Stimulated activated CD8-positive, alpha-beta memory T cell treated with anti-CD3 and anti-CD28 coated beads, Interleukin-4, amount 100 ng/mL, for 48 hours (primary cell): ENCODE measurements at regions not wholly inside any gene's neighbourhood (a gene's known extent, or its start where the extent isn't known, plus 50 kb on each side); places are given as distances from the start of the nearest gene placed in this dataset.

Experiments used
- DNase-seq: peaks from one replicate; pipeline ENCODE4 v3.0.0-alpha.2; 2020

DNA sequence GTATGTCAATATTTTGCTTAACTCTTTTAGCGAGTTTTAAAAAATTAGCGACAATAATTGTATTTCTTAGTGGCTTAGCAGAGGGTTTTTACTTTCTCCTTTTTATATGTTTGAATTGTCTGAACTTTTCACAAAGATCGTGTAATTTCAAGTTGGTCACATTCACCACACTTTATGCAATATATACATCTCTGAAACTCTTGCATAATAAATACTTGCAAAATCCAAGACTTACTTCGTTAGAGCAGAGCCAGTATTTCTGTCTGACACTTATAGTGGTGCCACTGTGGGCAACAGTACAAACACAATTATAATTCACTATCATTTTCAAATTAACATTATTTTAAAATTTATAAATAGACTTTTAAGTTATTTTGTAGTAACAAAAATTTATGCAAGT, 62.0 kb downstream of the SUCNR1 start:
- no peak for DNase-seq

DNA sequence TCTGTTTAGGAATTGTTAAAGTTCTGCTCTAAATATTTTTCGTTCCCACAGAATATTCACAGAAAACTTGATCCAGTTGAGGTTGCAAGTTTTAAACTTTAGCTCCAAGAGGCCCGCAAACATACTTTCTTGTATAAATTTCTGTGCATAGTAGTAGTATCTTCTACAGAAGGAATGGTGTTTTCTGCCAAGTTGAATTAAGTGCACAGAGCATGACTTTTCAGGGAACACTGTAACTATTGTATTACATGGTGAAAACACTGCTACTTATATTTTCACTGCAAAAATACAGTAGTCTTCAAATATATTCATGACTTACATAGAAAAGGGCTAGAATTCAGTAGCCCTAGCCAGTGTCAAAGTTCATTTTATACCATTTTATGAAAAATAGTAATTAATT, 67.0 kb downstream of the SUCNR1 start:
- no peak for DNase-seq

DNA sequence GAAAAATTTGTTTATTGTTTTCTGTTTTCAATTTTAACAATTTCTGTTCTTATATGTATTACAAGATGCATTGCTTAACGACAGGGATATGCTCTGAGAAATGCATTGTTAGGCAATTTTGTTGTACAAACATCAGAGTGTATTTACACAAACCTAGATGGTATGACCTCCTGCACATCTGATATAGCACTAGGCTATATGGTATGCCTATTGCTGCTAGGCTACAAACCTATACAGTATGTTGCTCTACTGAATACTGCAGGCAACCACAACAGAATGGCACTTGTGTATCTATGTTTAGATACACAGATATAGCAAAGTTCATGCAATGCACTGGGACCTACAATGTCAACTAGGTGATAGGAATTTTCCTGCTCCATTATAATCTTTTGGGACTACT, 70.1 kb downstream of the SUCNR1 start:
- no peak for DNase-seq

DNA sequence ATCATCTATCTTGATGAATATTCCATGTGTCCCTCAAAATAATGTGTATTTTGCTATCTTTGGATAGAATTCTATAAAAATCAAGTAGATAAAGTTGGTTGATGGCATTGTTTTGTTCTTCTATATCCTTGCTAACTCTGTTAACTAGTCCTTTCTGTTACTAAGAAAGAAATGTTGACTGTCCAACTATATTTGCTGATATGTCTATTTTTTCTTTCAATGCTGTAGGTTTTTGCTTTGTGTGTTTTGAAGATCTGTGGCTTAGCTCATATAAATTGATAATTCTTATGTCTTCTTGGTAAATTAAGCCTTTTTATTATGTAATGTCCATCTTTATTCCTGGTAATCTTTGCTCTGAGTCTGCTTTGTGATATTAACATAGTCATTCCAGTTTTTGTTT, 70.9 kb downstream of the SUCNR1 start:
- DNase-seq = no peak

DNA sequence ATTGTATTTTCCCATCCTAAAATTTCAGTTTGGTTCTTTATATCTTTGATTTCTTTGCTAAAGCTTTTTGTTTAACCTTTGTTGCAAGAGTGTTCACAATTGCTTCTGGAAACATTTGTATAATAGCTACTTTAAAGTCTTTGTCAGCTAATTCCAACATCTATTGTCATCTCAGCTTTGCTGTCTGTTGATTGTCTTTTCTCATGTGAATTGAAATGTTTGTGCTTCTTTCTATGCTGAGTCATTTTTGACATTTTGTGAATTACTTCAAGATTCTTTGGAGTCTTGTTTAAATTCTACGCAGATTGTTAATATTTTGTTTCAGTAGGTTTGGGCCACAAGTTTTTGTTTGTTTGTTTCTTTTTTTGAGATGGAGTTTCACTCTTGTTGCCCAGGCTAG, 73.2 kb downstream of the SUCNR1 start:
- DNase-seq = no peak

DNA sequence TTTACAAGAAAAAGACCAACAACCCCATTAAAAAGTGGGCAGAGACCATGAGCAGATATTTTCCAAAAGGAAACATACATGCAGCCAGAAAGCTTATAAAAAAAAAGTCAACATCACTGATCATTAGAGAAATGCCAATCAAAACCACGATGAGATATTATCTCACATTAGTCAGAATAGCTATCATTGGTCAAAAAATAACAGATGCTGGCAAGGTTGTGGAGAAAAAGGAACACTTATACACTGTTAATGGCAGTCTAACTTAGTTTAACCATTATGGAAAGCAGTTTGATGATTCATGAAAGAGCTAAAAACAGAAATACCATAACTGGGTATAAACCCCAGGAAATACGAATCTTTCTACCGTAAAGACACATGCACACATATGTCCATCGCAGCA, 76.3 kb downstream of the SUCNR1 start:
- DNase-seq = no peak

DNA sequence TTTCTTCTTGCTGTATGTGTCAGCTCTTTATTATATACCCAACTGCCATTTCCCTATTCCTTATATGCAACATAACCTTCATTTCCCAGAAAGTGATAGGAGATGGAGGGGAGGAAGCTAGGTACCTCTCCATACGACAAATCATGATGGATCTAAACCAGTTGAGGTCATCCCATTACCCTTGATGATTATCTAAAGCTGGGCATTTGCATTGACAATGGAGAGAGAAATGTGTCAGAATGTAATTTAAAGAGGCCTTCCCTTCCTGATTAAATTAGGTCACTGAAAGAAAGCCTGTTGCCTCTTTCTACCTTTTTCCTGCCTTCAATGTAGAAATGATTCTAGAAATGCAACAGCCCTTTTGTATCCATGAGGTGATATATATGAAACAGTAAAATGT, 81.9 kb downstream of the SUCNR1 start:
- no peak for DNase-seq

DNA sequence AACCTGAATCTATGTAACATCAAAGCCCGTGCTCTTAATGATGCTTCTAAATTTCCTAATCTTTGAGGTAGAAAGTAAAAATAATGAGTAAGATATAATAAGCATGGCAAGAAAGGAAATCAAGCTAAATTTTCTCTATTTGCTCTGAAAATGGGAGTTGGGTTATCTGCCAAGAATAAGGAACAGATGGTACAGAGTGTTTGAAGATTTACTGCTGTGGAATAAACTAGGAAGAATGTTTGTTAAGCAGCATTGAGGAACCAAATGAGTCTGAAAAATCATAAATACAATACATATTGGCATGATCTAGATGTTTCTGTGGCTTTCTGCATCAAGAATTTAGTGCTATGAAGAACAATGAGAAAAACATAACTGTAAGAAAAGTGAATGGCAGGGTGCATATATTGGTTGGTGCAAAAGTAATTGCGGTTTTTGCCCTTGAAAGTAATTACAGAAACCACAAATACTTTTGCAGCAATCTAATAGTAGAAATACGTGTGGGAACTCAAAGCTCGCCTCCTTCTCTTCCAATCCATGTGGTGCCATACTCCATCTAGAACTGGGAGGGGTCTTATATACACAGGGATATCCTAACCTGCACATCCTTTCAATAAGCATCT, 87.6 kb downstream of the SUCNR1 start:
- DNase-seq = no peak

DNA sequence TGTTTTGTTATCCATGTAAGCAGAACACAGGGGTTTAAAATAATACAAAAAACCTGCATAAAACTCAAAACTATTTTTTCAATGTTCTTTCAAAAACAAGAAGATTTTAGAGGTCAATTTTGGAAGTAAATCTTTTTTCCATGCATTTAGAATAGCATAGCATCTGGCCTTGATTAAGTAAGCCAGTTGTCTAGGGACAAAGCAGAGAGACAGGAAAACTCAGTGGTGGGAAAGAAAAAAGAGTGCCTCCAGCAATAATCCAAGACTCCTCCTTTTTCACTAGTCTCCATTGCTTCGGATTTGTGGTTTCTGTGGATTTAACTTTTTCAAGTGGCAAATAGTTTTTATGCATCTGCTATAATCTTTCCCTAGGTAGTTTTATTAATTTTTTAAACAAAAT, 88.9 kb downstream of the SUCNR1 start:
- no peak for DNase-seq

DNA sequence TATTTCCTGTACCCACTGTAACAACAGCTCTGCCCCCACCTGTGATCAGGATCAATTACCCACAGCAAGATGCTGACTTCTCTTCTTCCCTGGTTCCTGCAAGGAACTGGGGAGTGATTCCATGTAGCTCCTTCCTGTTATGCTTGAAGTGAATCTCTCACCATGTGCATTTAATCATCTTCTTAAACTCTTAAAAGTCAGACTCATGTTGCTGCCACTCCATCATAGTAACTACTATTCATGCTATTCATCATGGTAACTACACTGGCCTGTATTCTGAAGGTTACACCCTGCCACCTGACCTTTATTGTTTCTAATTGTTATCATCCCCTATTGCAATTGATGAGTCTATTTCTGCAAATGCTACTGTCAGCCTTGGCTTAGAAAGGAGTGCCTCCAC, 89.5 kb downstream of the SUCNR1 start:
- DNase-seq = no peak

DNA sequence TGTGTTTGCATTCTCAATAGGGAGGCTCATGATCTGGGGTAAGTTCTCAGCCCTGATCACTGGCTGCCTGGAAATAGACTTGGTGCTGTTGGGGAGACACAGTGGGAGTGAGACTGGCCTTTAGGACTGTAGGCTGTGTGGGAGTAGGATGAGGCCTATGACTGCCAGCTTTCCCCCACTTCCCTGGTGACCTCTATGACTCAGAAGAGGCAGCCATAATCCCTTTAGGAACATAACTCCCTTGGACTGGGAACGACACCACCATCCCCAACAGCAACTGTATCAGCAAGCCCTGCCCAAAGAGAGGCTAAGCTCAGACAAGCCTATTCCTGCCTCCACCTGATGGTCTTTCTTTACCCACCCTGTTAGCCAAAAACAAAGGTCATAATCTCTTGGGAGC, 91.3 kb downstream of the SUCNR1 start:
- no peak for DNase-seq

DNA sequence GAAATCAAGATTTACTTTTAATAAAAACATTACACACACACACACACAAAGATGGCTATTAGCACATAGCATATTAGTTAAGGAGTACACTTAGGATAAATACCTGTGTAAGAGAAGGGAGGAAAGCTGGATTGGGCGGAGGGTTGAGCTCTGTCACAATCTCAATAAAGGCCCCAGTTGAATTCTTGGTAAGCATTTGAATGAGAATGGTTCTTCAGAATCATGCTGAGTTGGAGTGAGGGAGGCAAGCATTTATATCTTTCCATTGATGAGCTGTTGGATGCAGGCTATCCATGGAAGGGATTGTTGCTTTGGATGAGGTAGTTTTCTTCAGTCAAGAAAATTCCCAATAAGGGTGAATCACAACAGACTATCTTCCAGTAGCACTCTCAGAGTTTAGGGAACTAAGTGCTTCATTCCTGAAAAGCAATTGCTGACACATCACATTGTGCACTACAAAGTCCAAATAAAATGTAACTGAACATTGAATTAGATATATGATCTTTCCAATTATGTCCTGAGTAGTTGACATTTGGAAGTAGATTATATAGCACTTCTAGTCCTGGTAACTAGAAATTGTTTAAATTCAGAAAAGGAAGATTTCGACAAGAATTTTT, 95.7 kb downstream of the SUCNR1 start:
- no peak for DNase-seq

DNA sequence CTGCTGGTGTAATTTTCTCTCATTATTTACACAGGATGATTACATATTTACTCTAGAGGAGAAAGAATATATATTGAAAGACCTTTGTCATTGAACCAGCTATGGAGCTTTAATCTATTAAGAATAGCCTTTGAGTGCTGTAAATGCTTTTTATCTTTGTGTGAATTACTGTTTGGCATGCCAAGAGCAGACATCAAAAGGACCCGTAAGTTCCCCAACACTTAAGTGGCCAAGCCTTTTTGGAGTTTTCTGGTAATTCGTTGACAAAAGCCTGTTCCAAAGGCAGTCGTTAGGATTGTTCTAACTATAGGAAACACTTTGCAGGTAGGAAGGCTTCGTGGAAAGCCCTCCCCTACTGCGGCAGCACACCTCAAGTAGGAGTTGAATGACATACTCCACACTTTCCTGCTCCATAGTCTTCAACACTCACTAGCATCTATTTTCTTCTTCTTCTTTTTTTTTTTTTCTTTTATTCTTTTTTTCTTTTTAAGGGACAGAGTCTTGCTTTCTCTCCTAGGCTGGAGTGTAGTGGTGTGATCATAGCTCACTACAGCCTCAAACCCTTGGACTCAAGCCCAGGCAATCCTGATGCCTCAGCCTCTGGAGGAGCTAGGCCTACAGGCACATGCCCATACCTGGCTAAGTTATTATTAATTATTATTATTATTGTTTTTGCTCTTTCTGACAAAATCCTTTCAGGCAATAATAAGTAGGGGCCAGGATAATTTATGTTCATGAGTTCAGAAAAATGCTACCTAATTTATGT, 98.6 kb downstream of the SUCNR1 start:
- DNase-seq = no peak

DNA sequence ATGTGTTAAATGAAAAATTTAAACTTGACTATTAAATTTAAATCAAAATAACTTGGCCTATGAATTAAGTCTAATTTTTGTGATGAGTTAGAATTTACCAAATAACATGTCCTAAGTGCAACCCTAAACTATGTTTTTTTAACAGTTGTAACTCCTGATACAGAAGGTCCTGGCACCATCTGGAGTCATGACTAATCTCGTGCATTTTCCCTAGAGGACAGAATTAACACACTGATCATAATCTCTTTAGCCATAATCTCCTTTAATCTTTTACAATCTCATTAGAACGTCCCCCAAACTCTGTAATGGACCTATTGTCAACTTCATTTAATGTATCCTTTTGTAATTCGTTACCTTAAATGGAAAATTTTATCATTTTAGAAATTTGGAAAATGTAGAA, 100.6 kb downstream of the SUCNR1 start:
- no peak for DNase-seq

DNA sequence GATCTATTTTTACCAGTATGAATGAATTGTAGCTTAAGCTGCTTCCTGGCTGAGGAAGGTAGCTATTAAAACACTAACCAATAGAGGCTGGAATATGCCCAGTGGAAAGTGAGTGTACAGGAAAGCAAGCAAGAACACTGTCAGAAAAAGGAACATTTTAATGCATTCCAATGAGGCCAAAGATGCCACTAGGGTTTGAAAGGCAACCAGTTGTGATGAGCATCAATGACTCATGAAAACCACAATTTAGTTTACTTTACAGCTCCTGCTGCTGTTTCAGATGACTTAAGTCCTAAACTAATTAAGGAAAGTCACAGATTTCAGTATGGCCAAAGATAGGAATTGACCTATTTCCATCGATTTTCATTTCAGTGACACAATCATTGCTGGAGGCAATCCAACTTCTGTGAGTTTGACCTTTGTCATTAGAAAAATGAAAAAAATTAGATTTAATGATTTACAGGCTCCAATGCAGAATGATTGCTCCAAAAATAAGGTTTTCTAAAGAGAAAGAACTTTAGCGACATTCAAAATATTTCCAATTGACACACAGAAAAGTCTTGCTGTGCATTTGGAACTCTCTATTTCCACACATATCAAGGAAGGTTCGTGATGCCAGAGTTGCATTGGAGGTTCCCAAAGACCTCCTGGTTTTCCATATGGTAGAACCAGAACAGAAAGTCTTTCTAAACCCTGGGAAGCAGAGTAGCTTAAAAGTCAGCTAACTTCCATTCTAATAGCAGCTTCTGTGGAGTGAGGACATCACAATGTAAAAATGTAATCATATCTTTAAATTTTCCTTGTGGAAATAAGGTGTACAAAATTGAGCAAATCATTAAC, 103.0 kb downstream of the SUCNR1 start:
- no peak for DNase-seq

DNA sequence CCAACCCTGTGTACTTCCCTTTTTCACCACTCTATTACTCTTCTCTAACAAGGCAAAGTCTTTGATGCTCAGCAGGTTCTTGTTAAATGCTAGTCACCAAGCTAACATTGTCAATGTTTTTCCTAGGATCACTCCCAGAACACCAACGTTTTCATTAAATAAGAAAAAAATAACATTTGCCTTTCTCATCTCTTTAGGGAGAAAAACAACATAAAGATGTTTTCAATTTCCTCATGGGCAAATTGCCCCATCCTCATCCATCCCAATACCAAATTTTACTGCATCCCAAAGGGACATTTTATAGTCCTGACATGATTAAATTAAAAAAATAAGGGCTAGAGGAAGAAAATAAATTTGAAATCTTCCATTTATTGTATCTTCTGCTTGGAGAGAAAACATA, 106.5 kb downstream of the SUCNR1 start:
- DNase-seq = no peak

DNA sequence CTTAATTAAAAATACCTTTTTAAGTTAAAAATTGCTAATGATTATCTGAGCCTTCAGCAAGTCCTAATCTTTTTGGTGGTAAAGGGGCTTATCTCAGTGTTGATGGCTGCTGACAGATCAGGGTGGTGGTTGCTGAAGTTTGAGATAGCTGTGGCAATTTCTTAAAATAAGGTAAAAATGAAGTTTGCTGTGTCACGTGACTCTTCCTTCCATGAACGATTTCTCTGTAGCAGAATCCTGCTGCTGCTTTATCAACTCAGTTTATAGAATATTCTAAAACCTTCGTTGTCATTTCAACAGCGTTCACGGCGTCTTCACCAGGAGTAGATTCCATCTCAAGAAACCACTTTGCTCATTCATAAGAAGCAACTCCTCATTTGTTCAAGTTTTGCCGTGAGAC, 110.1 kb downstream of the SUCNR1 start:
- DNase-seq = no peak

DNA sequence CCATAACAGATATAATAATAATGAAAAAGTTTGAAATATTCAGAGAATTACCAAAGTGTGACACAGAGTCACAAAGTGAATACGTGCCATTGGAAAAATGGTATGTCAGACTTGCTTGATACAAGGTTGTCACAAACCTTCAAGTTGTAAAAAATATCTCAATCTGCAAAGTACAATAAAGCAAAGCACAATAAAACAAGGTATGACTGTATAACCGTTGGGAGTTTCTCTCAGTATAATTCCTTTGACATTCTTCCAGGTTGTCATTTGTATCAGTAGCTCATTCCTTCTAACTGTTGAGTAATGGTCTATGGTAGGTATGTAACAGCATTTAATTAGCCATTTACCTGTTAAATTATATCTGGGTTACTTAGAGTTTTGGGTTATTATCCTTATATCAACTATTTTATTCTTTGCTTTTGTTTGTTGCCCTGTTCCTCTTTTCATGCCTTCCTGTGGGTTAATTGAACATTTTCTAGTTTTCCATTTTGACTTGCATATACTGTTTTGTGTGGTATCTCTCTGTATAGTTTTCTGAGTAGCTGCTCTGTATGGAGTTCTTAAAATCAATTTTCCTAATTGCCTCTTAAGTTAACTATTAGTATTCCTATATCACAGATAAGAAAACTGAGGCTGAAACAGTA, 112.5 kb downstream of the SUCNR1 start:
- no peak for DNase-seq

DNA sequence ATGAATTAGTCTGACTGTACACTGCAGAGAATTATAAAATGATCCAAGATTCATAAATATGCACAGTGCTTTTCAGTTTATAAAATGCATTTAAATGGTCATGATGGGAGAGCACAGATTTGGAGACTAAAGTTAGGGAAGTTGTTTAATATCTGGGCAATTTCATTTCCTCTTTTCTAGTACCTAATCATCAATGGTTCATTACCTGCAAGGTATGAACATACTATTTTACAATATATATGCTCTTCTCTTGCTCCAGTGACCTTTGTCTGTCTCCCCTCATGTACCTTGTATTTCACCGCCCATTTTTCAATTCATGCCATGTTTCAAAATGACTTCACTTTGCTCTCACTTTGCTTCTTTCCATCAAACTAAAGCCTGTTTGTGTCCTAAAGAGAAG, 114.5 kb downstream of the SUCNR1 start:
- no peak for DNase-seq

DNA sequence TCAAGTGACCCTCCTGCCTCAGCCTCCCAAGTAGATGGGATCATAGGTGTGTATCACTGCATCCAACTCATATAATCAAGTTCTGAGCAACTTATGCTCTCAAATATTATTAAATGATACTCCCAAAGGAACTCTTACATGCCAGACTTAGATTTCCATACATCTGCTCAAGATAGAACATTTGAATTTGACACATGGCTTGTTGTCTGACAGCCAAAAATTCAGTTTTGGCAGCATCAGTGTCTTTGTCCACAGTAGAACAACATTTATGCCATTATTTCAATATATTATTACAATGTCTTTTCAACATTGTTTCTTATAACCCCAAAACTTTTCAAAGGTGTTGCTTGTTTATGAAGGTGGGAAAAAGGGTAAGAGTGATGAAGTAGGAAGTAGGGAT, 116.2 kb downstream of the SUCNR1 start:
- no peak for DNase-seq

DNA sequence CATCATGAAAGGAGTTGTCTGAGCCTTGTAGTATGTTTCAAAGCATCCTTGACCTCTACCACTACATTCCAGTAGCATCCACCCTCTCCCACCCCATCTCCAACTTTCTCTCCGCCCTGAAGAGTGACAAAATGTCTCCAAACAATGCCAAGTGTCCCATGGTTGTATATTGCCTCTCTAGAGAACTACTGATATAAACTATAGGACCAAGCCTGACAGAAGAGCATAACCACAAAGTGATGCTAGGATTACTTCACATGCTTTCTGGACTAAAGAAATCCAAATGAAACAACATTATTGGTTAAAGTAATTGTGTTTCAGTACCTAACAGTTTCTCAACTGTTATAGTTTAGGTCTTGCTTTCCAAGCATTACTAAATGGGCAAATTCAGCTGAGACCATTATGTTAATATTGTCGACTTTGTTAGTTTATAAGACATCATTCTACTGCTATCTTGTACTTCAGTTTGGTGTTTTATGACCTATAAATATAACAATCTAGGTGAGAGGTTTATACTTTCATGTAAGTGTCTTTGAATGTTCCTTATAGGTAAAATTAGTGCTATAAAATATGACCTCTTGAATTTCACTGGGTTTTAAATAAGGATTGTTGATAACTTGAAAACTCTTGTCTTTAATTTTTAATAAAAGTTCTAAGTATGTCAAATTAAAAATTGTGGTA, 117.4 kb downstream of the SUCNR1 start:
- no peak for DNase-seq

DNA sequence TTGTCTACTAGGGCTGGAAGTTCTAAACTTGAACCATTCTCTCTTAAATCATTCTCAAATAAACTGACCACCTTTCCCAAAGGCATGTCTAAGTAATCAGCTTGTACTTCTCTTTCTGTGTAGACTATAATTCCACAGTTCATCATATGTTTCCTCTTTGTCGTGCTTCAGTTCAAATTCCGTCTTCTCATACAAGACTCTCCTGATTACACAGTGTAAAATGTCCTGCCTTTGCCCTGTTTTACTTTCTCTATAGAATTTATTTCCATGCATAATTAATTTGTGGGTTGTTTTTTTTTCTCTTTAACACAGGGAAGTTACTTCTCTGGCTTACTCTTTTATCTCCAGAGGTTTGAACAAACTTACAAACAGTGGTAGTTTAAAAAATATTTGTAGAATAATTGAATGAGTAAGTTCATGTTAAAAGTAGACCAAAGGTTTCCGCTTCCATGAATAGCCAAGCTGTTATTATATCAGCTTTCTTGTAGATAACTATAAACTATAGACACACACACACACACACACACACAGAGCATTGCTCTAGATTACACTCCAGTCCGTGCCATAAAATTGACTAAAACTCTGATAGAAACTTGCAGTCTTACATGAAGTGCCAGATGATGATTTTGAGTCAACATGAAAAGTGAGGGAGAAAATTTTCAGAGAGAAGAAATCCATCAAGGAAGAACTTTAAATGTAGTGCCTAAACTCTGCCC, 119.0 kb downstream of the SUCNR1 start:
- DNase-seq = no peak
